ENCODE measurements at regions not wholly inside any gene's neighbourhood (a gene's known extent, or its start where the extent isn't known, plus 50 kb on each side); places are given as distances from the start of the nearest gene placed in this dataset.
"Not testable (repeated sequence)": the region's sequence is repeated elsewhere in the genome, so short reads cannot be mapped to it uniquely, and the experiment has no call there.

- WGBS: 69% methylated on average over 1 of the region's 1 CpG
Measured at GRCh38 chr6:85251300-85251699, 198.6 kb upstream of the NT5E start.

GRCh38 chr6:85250586-85251220 lies 199.2 kb upstream of the NT5E start:
- Histone ChIP-seq H3K4me1 (ENCODE audit: insufficient read depth, low read length) (0 out of 2 replicates have a peak, but pooled peaks cover 2% of the 10 kb centered on the region), H3K27me3 (ENCODE audit: insufficient read depth, low read length) (no peaks in the 10 kb centered on the region), H3K27ac (ENCODE audit: low read depth, low read length) (no peak overlapping the region), H3K9me3 (ENCODE audit: insufficient read depth, low read depth, low read length) (no peaks in the 10 kb centered on the region), H3K36me3 (ENCODE audit: insufficient read depth, low read length) (no peaks in the 10 kb centered on the region), H3K4me3 (ENCODE audit: low read length) (no peak overlapping the region), H3K9ac (ENCODE audit: low read depth, low read length) (no peak overlapping the region)
- 92% methylated on average over 4 of the region's 5 CpGs for WGBS

More at GRCh38 chr6:85251300-85251699, 198.6 kb upstream of the NT5E start:
- Histone ChIP-seq H3K4me1 (ENCODE audit: insufficient read depth, low read length) (0 out of 2 replicates have a peak, but pooled peaks cover 2% of the 10 kb centered on the region), H3K27ac (ENCODE audit: low read depth, low read length) (no peak overlapping the region), H3K9me3 (ENCODE audit: insufficient read depth, low read depth, low read length) (no peaks in the 10 kb centered on the region), H3K36me3 (ENCODE audit: insufficient read depth, low read length) (no peaks in the 10 kb centered on the region), H3K9ac (ENCODE audit: low read depth, low read length) (no peak overlapping the region), H3K4me3 (ENCODE audit: low read length) (no peak overlapping the region), H3K27me3 (ENCODE audit: insufficient read depth, low read length) (no peaks in the 10 kb centered on the region)

DNA sequence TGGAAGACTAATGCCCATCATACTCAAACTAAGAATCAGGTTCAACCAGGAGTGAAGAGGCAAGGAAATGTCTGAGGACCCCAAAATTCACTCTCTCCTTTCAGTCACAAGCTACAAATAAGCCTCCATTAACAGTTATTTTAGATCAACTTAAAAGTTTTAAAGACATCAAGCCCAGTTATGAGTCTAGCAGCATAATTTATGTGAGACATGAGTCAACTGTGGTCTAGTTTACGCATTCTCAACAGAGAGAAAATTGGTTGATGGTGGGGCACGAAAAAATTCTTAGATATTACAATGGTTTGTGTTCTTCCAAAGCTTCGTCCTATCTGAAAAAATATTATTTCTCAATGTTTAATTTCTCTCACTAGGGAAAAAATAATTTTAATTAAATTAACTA lies 204.9 kb upstream of the NT5E start:
- H3K9me3 ChIP-seq (ENCODE audit: insufficient read depth, low read depth, low read length): no peaks in the 10 kb centered on the region
- no peaks in the 10 kb centered on the region for H3K4me1 ChIP-seq (ENCODE audit: insufficient read depth, low read length)
- no peak overlapping the region for H3K4me3 ChIP-seq (ENCODE audit: low read length)
- H3K9ac ChIP-seq (ENCODE audit: low read depth, low read length): no peak overlapping the region
- no peaks in the 10 kb centered on the region for H3K27me3 ChIP-seq (ENCODE audit: insufficient read depth, low read length)
- WGBS: 91% methylated on average over 2 of the region's 3 CpGs
- H3K27ac ChIP-seq (ENCODE audit: low read depth, low read length): no peak overlapping the region
- no peaks in the 10 kb centered on the region for H3K36me3 ChIP-seq (ENCODE audit: insufficient read depth, low read length)

GRCh38 chr6:85241498-85242052 lies 208.3 kb upstream of the NT5E start:
- H3K27me3 ChIP-seq (ENCODE audit: insufficient read depth, low read length): no peaks in the 10 kb centered on the region
- no peaks in the 10 kb centered on the region for H3K36me3 ChIP-seq (ENCODE audit: insufficient read depth, low read length)
- 90% methylated on average over 1 of the region's 1 CpG for WGBS
- no peaks in the 10 kb centered on the region for H3K9me3 ChIP-seq (ENCODE audit: insufficient read depth, low read depth, low read length)
- no peaks in the 10 kb centered on the region for H3K4me1 ChIP-seq (ENCODE audit: insufficient read depth, low read length)
- no peak overlapping the region for H3K4me3 ChIP-seq (ENCODE audit: low read length)
- H3K27ac ChIP-seq (ENCODE audit: low read depth, low read length): no peak overlapping the region
- H3K9ac ChIP-seq (ENCODE audit: low read depth, low read length): no peak overlapping the region

DNA sequence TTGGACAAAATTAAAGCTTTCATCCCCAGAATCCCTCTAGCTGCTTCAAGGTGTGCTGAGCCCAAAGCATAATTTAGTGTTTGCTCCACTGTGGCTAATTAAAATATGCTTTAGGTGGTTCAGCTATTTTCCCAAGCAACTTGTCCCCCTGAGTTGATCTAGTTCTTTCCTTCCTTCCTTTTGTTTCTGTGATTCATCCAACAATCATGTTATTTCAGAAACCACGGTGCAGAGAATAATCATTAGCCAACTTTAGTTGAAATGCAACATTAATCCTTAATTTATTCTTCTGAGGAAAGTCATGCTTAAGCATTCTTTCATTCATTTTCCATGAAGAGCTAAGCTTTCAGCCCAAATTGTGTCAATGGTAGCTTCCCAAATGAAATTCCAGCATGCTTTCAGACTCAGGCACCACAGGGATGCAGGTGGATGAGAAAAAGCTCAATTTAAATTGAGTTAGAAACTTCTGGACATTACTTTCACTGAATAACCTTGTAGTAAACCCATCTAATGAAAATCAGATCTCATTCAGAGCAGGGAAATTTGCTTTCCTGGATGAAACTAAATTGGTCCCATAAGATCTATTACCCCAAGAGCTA lies 209.0 kb upstream of the NT5E start:
- no peaks in the 10 kb centered on the region for H3K4me1 ChIP-seq (ENCODE audit: insufficient read depth, low read length)
- H3K4me3 ChIP-seq (ENCODE audit: low read length): no peak overlapping the region
- no peaks in the 10 kb centered on the region for H3K27me3 ChIP-seq (ENCODE audit: insufficient read depth, low read length)
- H3K27ac ChIP-seq (ENCODE audit: low read depth, low read length): no peak overlapping the region
- H3K36me3 ChIP-seq (ENCODE audit: insufficient read depth, low read length): no peaks in the 10 kb centered on the region
- H3K9ac ChIP-seq (ENCODE audit: low read depth, low read length): no peak overlapping the region
- no peaks in the 10 kb centered on the region for H3K9me3 ChIP-seq (ENCODE audit: insufficient read depth, low read depth, low read length)
- 89% methylated on average over 1 of the region's 1 CpG for WGBS

DNA sequence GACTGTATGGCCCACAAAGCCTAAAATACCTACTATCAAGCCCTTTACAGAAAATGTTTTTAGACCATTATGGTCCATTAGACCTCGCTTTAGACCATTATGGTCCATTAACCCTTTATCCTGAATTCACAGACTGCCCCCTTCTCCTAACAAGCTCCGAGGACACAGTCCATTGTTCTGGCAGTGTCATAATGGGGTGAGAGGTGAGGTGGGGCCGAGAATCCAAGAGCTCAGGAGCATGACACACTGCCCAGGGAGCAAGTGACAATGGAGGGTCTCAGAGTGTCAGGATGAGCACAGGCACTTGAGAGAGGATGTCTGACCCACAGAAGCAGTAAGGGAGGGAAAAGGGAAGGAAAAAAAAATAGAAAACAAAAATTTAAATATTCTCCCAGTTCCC lies 212.4 kb upstream of the NT5E start:
- Histone ChIP-seq H3K36me3 (ENCODE audit: insufficient read depth, low read length) (no peaks in the 10 kb centered on the region), H3K9ac (ENCODE audit: low read depth, low read length) (no peak overlapping the region), H3K4me3 (ENCODE audit: low read length) (no peak overlapping the region), H3K27me3 (ENCODE audit: insufficient read depth, low read length) (no peaks in the 10 kb centered on the region), H3K27ac (ENCODE audit: low read depth, low read length) (no peak overlapping the region), H3K9me3 (ENCODE audit: insufficient read depth, low read depth, low read length) (no peaks in the 10 kb centered on the region), H3K4me1 (ENCODE audit: insufficient read depth, low read length) (no peaks in the 10 kb centered on the region)
- WGBS: 85% methylated on average over 3 of the region's 3 CpGs

DNA sequence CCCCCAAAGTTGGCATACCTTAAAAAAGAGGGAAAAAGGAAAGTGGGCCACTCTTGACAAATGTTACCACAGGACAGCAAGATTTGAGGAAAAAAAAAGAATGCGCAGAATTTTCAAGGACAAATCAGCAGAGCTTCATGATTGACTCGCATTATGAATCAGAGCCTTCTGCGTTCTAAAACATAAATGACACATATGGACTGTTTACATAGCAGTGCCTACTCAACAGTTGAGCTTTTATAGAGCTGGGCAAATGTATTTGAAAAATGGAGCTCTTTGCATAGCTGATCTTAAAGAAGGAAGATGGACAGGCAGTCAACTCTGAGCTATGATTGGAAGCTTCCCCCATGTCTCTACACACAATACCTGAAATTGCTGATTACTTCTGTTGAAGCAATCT lies 213.2 kb upstream of the NT5E start:
- Histone ChIP-seq H3K27ac (ENCODE audit: low read depth, low read length) (no peak overlapping the region), H3K36me3 (ENCODE audit: insufficient read depth, low read length) (no peaks in the 10 kb centered on the region), H3K9me3 (ENCODE audit: insufficient read depth, low read depth, low read length) (no peaks in the 10 kb centered on the region), H3K9ac (ENCODE audit: low read depth, low read length) (no peak overlapping the region), H3K27me3 (ENCODE audit: insufficient read depth, low read length) (no peaks in the 10 kb centered on the region), H3K4me3 (ENCODE audit: low read length) (no peak overlapping the region), H3K4me1 (ENCODE audit: insufficient read depth, low read length) (no peaks in the 10 kb centered on the region)
- WGBS: 73% methylated on average over 3 of the region's 3 CpGs

GRCh38 chr6:85227345-85227744 lies 222.5 kb upstream of the NT5E start:
- H3K27ac ChIP-seq (ENCODE audit: low read depth, low read length); H3K9ac ChIP-seq (ENCODE audit: low read depth, low read length); H3K4me3 ChIP-seq (ENCODE audit: low read length); H3K36me3 ChIP-seq (ENCODE audit: insufficient read depth, low read length); H3K9me3 ChIP-seq (ENCODE audit: insufficient read depth, low read depth, low read length); H3K4me1 ChIP-seq (ENCODE audit: insufficient read depth, low read length); H3K27me3 ChIP-seq (ENCODE audit: insufficient read depth, low read length): not testable (repeated sequence)
- 93% methylated on average over 1 of the region's 1 CpG for WGBS

GRCh38 chr6:85212794-85213193 lies 237.1 kb upstream of the NT5E start:
- H3K4me3 ChIP-seq (ENCODE audit: low read length): not testable (repeated sequence)

GRCh38 chr6:85195243-85195642 lies 254.6 kb upstream of the NT5E start:
- Histone ChIP-seq H3K9me3 (ENCODE audit: insufficient read depth, low read depth, low read length) (0 out of 2 replicates have a peak, but pooled peaks cover 4% of the 10 kb centered on the region), H3K27me3 (ENCODE audit: insufficient read depth, low read length) (no peaks in the 10 kb centered on the region), H3K36me3 (ENCODE audit: insufficient read depth, low read length) (no peaks in the 10 kb centered on the region), H3K9ac (ENCODE audit: low read depth, low read length) (no peak overlapping the region), H3K4me3 (ENCODE audit: low read length) (no peak overlapping the region), H3K27ac (ENCODE audit: low read depth, low read length) (no peak overlapping the region), H3K4me1 (ENCODE audit: insufficient read depth, low read length) (no peaks in the 10 kb centered on the region)

More at GRCh38 chr6:85212794-85213193, 237.1 kb upstream of the NT5E start:
- not testable (repeated sequence) for H3K27me3 ChIP-seq (ENCODE audit: insufficient read depth, low read length); H3K9me3 ChIP-seq (ENCODE audit: insufficient read depth, low read depth, low read length); H3K27ac ChIP-seq (ENCODE audit: low read depth, low read length); H3K36me3 ChIP-seq (ENCODE audit: insufficient read depth, low read length); H3K4me1 ChIP-seq (ENCODE audit: insufficient read depth, low read length); H3K9ac ChIP-seq (ENCODE audit: low read depth, low read length)
- WGBS: 66% methylated on average over 5 of the region's 5 CpGs

DNA sequence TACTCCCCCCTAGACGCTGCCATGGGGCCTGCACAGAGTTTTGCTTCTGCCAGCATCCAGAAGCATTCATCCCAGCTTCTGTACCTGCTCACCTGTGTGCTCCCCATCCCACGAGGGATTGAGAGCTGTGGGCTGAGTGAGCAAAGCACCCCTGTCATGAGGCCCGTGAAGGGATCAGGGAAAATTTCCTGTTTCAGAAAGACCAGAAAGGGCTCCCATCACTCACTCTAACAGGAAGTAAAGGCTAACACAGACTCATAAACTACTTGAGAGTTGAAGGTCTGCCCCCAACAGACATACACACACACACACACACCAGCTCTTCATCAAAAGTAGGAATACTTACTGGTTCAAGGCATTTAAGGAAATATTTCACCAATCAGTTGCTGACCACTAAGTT lies 256.5 kb upstream of the NT5E start:
- 66% methylated on average over 3 of the region's 3 CpGs for WGBS
- Histone ChIP-seq H3K4me3 (ENCODE audit: low read length) (no peak overlapping the region), H3K9ac (ENCODE audit: low read depth, low read length) (no peak overlapping the region)

More for the DNA sequence above, 256.5 kb upstream of the NT5E start:
- Histone ChIP-seq H3K4me1 (ENCODE audit: insufficient read depth, low read length) (no peaks in the 10 kb centered on the region), H3K27me3 (ENCODE audit: insufficient read depth, low read length) (no peaks in the 10 kb centered on the region), H3K36me3 (ENCODE audit: insufficient read depth, low read length) (no peaks in the 10 kb centered on the region), H3K9me3 (ENCODE audit: insufficient read depth, low read depth, low read length) (0 out of 2 replicates have a peak, but pooled peaks cover 4% of the 10 kb centered on the region), H3K27ac (ENCODE audit: low read depth, low read length) (no peak overlapping the region)

All from HUES64 (cell line).